ENCODE measurements at regions not wholly inside any gene's neighbourhood (a gene's known extent, or its start where the extent isn't known, plus 50 kb on each side); places are given as distances from the start of the nearest gene placed in this dataset.

- DNase-seq (ENCODE audit: low read depth in 2 of 2) = no peak
- no peak overlapping the region for H3K4me3 ChIP-seq (replicated peaks in 1 of 2; ENCODE audit: low read depth in 2 of 2, low read length in 2 of 2)
- TF ChIP-seq CTCF (IDR thresholded peaks at IDR 0.05; ENCODE audit: low read depth, low read length) = no peak
Measured at GRCh38 chr3:148615382-148615781, 82.3 kb upstream of the AGTR1 start.

- DNase-seq (ENCODE audit: low read depth in 2 of 2) = no peak
- TF ChIP-seq CTCF (IDR thresholded peaks at IDR 0.05; ENCODE audit: low read depth, low read length) = no peak
- no peak overlapping the region for H3K4me3 ChIP-seq (replicated peaks in 1 of 2; ENCODE audit: low read depth in 2 of 2, low read length in 2 of 2)
Measured at GRCh38 chr3:148625095-148625736, 72.5 kb upstream of the AGTR1 start.

- TF ChIP-seq CTCF (IDR thresholded peaks at IDR 0.05; ENCODE audit: low read depth, low read length) = no peak
- no peak overlapping the region for H3K4me3 ChIP-seq (replicated peaks in 1 of 2; ENCODE audit: low read depth in 2 of 2, low read length in 2 of 2)
- DNase-seq (ENCODE audit: low read depth in 2 of 2) = peak in 1 of 2 donors; percentile 38
Measured at GRCh38 chr3:148625991-148626390, 71.7 kb upstream of the AGTR1 start.

- no peak for DNase-seq (ENCODE audit: low read depth in 2 of 2)
- no peak overlapping the region for H3K4me3 ChIP-seq (replicated peaks in 1 of 2; ENCODE audit: low read depth in 2 of 2, low read length in 2 of 2)
- TF ChIP-seq CTCF (IDR thresholded peaks at IDR 0.05; ENCODE audit: low read depth, low read length) = no peak
Measured at GRCh38 chr3:148629006-148629405, 68.7 kb upstream of the AGTR1 start.

GRCh38 chr3:148631124-148631903 is 66.4 kb upstream of the AGTR1 start:
- peak; percentile 35 for TF ChIP-seq CTCF (IDR thresholded peaks at IDR 0.05; ENCODE audit: low read depth, low read length)
- DNase-seq (ENCODE audit: low read depth in 2 of 2) = peak in 1 of 2 donors; percentile 11
- H3K4me3 ChIP-seq (replicated peaks in 1 of 2; ENCODE audit: low read depth in 2 of 2, low read length in 2 of 2) = no peak overlapping the region

GRCh38 chr3:148641722-148642121 is 56.0 kb upstream of the AGTR1 start:
- no peak overlapping the region for H3K4me3 ChIP-seq (replicated peaks in 1 of 2; ENCODE audit: low read depth in 2 of 2, low read length in 2 of 2)
- no peak for TF ChIP-seq CTCF (IDR thresholded peaks at IDR 0.05; ENCODE audit: low read depth, low read length)
- no peak for DNase-seq (ENCODE audit: low read depth in 2 of 2)
